Astrocyte (in vitro differentiated cells and primary cell): ENCODE measurements at regions not wholly inside any gene's neighbourhood (a gene's known extent, or its start where the extent isn't known, plus 50 kb on each side); places are given as distances from the start of the nearest gene placed in this dataset.
"Not testable (repeated sequence)": the region's sequence is repeated elsewhere in the genome, so short reads cannot be mapped to it uniquely, and the experiment has no call there.

Experiments
- DNase-seq: peaks from one replicate; pipeline ENCODE4 v3.0.0-alpha.2; 2010; ENCODE audit warnings: low read depth
- FAIRE-seq: peaks from 2 replicates; lab custom pipeline; 2011; peaks lifted over from hg19 to GRCh38; lab: Jason Lieb, UNC
- H2AFZ ChIP-seq: 2 replicates; pipeline ENCODE4 v1.6.0; 2012; ENCODE audit warnings: low read depth, low read length, inconsistent platforms
- H3K27ac ChIP-seq: 2 replicates; pipeline ENCODE4 v1.5.1; 2011; ENCODE audit warnings: low read depth, low read length, inconsistent platforms
- H3K27me3 ChIP-seq: 2 replicates; pipeline ENCODE4 v1.6.0; 2011; ENCODE audit warnings: low read length, inconsistent platforms; ENCODE audit not compliant: insufficient read depth
- H3K36me3 ChIP-seq: 2 replicates; pipeline ENCODE4 v1.5.1; 2011; ENCODE audit warnings: low read length, inconsistent platforms; ENCODE audit not compliant: insufficient read depth
- H3K4me1 ChIP-seq: 2 replicates; pipeline ENCODE4 v1.5.1; 2011; ENCODE audit warnings: low read length, inconsistent platforms; ENCODE audit not compliant: insufficient read depth
- H3K4me2 ChIP-seq: 2 replicates; pipeline ENCODE4 v1.6.0; 2012; ENCODE audit warnings: low read length, inconsistent platforms
- H3K4me3 ChIP-seq: 2 replicates; pipeline ENCODE4 v1.5.1; 2011; ENCODE audit warnings: low read depth, mild to moderate bottlenecking, low read length, inconsistent platforms; ENCODE audit not compliant: insufficient read depth
- H3K79me2 ChIP-seq: 2 replicates; pipeline ENCODE4 v1.6.0; 2012; ENCODE audit warnings: mild to moderate bottlenecking, low read length, inconsistent platforms; ENCODE audit not compliant: insufficient read depth
- H3K9ac ChIP-seq: 2 replicates; pipeline ENCODE4 v1.6.0; 2012; ENCODE audit warnings: mild to moderate bottlenecking, low read length, inconsistent platforms
- H3K9me3 ChIP-seq: 2 replicates; pipeline ENCODE4 v1.5.1; 2012; ENCODE audit warnings: low read depth, mild to moderate bottlenecking, low read length, inconsistent platforms; ENCODE audit not compliant: insufficient read depth
- H4K20me1 ChIP-seq: 2 replicates; pipeline ENCODE4 v1.6.0; 2012; ENCODE audit warnings: low read length, inconsistent platforms; ENCODE audit not compliant: insufficient read depth
- H3K27ac Mint-ChIP-seq: one replicate; pipeline ENCODE4 v1.8.0; 2021; ENCODE audit warnings: mild to moderate bottlenecking, mixed read lengths; ENCODE audit not compliant: unreplicated experiment
- H3K27me3 Mint-ChIP-seq: one replicate; pipeline ENCODE4 v1.8.0; 2021; ENCODE audit warnings: low read depth, mixed read lengths; ENCODE audit not compliant: unreplicated experiment
- H3K36me3 Mint-ChIP-seq: one replicate; pipeline ENCODE4 v1.8.0; 2021; ENCODE audit warnings: low read depth, mixed read lengths; ENCODE audit not compliant: unreplicated experiment
- H3K4me1 Mint-ChIP-seq: one replicate; pipeline ENCODE4 v1.8.0; 2021; ENCODE audit warnings: low read depth, mixed read lengths; ENCODE audit not compliant: unreplicated experiment
- H3K4me3 Mint-ChIP-seq: one replicate; pipeline ENCODE4 v1.8.0; 2021; ENCODE audit warnings: mild to moderate bottlenecking, moderate library complexity, mixed read lengths; ENCODE audit not compliant: unreplicated experiment
- H3K9me3 Mint-ChIP-seq: one replicate; pipeline ENCODE4 v1.8.0; 2021; ENCODE audit warnings: mild to moderate bottlenecking, mixed read lengths; ENCODE audit not compliant: unreplicated experiment
- EZH2 ChIP-seq: IDR thresholded peaks from 2 replicates; pipeline ENCODE4 v1.6.1; 2012; ENCODE audit warnings: mild to moderate bottlenecking, low read length, inconsistent platforms; ENCODE audit not compliant: insufficient read depth
- TF ChIP-seq, protein P1 (sequence below): IDR thresholded peaks from 2 replicates; pipeline ENCODE4 v1.5.1; 2011; ENCODE audit warnings: low read depth, mild to moderate bottlenecking, inconsistent platforms, low read length, moderate library complexity; ENCODE audit not compliant: insufficient read depth

DNA sequence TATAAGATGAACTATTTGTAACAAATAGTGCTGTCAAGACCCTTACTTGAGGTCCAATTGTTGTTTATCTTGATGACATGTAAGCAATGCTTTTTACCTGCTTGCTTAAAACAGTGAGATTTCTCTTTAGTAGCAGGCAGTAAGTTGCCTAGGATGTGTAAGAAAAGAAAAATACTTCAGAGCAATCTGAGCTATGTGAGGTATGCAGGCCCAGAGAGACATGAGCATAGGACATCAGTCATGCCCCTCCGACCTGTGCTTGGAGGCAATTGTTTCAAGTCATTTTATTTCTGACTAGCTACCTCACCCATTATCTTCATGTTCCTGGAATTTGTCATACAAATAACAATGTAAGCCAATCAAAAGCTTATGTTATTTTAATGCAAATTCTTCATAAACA, 930.6 kb upstream of the FBXO33 start:
- Mint-ChIP-seq H3K27ac (no peak overlapping the region), H3K9me3 (peaks cover 9% of the 10 kb centered on the region), H3K4me1 (no peaks in the 10 kb centered on the region), H3K36me3 (no peaks in the 10 kb centered on the region), H3K27me3 (no peaks in the 10 kb centered on the region), H3K4me3 (no peak overlapping the region)
- Histone ChIP-seq H3K36me3 (no peaks in the 10 kb centered on the region), H3K4me2 (no peak overlapping the region), H3K9ac (no peak overlapping the region), H4K20me1 (no peaks in the 10 kb centered on the region), H3K9me3 (no peaks in the 10 kb centered on the region), H2AFZ (no peak overlapping the region), H3K27me3 (no peaks in the 10 kb centered on the region), H3K4me1 (no peaks in the 10 kb centered on the region), H3K4me3 (no peak overlapping the region), H3K79me2 (no peaks in the 10 kb centered on the region), H3K27ac (no peak overlapping the region)
- DNase-seq, result no peak
- FAIRE-seq, result no peak
- TF ChIP-seq, protein P1, sequence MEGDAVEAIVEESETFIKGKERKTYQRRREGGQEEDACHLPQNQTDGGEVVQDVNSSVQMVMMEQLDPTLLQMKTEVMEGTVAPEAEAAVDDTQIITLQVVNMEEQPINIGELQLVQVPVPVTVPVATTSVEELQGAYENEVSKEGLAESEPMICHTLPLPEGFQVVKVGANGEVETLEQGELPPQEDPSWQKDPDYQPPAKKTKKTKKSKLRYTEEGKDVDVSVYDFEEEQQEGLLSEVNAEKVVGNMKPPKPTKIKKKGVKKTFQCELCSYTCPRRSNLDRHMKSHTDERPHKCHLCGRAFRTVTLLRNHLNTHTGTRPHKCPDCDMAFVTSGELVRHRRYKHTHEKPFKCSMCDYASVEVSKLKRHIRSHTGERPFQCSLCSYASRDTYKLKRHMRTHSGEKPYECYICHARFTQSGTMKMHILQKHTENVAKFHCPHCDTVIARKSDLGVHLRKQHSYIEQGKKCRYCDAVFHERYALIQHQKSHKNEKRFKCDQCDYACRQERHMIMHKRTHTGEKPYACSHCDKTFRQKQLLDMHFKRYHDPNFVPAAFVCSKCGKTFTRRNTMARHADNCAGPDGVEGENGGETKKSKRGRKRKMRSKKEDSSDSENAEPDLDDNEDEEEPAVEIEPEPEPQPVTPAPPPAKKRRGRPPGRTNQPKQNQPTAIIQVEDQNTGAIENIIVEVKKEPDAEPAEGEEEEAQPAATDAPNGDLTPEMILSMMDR, result no peak
- TF ChIP-seq EZH2, result no peak

- Mint-ChIP-seq H3K27me3 (no peaks in the 10 kb centered on the region), H3K36me3 (no peaks in the 10 kb centered on the region), H3K4me3 (no peak overlapping the region), H3K9me3 (peaks cover 2% of the 10 kb centered on the region), H3K4me1 (no peaks in the 10 kb centered on the region), H3K27ac (no peak overlapping the region)
- Histone ChIP-seq H3K4me2 (no peak overlapping the region), H3K27ac (no peak overlapping the region), H3K27me3 (no peaks in the 10 kb centered on the region), H4K20me1 (no peaks in the 10 kb centered on the region), H3K9ac (no peak overlapping the region), H3K4me3 (no peak overlapping the region), H3K9me3 (no peaks in the 10 kb centered on the region), H3K36me3 (no peaks in the 10 kb centered on the region), H2AFZ (no peak overlapping the region), H3K4me1 (no peaks in the 10 kb centered on the region), H3K79me2 (no peaks in the 10 kb centered on the region)
- FAIRE-seq (no peak), DNase-seq (no peak)
- TF ChIP-seq, protein P1, result no peak
- no peak for TF ChIP-seq EZH2
Observed at GRCh38 chr14:40354754-40355153, 922.5 kb upstream of the FBXO33 start.

GRCh38 chr14:40348104-40348503, 915.9 kb upstream of the FBXO33 start:
- not testable (repeated sequence) for H3K27ac ChIP-seq, DNase-seq, H3K4me1 ChIP-seq, H3K36me3 Mint-ChIP-seq, H3K27ac Mint-ChIP-seq, H3K4me3 ChIP-seq, H3K9me3 ChIP-seq, H3K4me1 Mint-ChIP-seq, H2AFZ ChIP-seq, H3K79me2 ChIP-seq, H4K20me1 ChIP-seq, H3K27me3 ChIP-seq, H3K4me2 ChIP-seq, H3K9me3 Mint-ChIP-seq, H3K36me3 ChIP-seq, H3K27me3 Mint-ChIP-seq, H3K9ac ChIP-seq, FAIRE-seq
- H3K4me3 Mint-ChIP-seq, result peak overlapping the region; percentile 62
